HG03066 (cell line): ENCODE measurements at regions not wholly inside any gene's neighbourhood (a gene's known extent, or its start where the extent isn't known, plus 50 kb on each side); places are given as distances from the start of the nearest gene placed in this dataset.

Experiments
- ATAC-seq: cut with Tn5 transposase; IDR thresholded peaks from one replicate; pipeline ENCODE4 v1.9.1; 2021; ENCODE audit warnings: low read depth; ENCODE audit not compliant: unreplicated experiment

DNA sequence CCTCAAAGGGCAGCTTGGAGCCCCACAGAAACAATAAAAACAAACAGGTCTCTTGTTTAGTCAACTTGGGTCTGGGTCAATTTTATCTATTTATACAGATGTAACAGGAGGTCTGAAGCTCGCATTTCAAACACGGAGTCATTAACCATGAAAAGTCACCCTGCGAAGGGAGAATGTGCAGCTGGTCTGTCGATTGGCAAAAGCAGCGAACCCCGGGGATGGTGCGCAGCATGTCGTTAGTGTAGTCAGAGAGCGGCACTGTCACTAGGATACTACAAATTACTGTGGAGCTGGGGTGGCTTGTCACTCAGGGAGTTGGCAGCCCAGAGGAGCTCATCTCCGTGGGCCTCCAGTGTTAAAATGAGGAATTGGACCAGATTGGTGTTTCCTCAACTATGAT is 190.4 kb upstream of the ARG1 start:
- no peak for ATAC-seq

DNA sequence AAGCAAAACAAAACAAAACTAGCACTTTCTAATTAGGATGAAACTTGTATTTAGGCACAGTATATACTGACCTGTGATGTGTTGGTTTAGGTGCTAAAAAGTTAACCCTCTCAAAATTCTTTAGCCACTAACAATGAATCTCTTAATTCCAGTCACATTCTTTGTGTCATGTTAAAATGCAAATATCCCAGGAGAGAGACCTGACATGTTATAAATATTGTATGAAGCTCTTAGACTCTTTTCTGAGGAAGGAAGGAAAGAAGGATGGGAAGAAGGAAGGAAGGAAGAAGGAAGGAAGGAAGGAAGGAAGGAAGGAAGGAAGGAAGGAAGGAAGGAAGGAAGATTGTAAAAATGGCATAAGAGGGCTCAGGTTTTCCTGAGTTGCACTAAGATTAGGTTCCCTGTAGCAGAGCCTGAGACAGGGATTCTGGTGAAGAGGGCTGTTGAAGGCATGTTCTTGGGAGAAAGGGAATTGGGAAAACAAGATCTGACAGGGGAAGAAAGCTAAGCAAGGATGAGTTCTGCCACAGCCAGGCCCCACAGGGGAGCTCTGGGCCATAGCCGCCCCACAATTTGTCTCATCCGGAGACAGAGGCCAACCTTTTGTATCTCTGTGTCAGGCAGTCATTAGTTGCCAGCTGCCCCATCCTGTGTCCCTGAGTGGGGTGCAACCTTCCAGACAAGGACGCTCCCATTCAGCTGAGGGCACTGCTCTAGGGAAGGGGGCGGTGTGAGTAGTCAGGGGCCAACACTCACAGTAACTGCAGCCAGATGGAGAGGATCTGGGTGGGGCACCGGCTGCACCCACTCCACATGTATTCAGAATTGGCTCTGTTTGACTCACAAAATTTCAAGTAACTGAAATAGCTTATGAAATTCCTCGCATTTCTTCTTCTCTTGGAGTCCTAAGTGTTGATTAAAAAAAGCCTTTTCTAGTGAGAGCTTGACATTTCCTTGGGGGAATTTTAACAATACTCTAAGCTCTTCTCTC is 189.3 kb upstream of the ARG1 start:
- ATAC-seq, result no peak

DNA sequence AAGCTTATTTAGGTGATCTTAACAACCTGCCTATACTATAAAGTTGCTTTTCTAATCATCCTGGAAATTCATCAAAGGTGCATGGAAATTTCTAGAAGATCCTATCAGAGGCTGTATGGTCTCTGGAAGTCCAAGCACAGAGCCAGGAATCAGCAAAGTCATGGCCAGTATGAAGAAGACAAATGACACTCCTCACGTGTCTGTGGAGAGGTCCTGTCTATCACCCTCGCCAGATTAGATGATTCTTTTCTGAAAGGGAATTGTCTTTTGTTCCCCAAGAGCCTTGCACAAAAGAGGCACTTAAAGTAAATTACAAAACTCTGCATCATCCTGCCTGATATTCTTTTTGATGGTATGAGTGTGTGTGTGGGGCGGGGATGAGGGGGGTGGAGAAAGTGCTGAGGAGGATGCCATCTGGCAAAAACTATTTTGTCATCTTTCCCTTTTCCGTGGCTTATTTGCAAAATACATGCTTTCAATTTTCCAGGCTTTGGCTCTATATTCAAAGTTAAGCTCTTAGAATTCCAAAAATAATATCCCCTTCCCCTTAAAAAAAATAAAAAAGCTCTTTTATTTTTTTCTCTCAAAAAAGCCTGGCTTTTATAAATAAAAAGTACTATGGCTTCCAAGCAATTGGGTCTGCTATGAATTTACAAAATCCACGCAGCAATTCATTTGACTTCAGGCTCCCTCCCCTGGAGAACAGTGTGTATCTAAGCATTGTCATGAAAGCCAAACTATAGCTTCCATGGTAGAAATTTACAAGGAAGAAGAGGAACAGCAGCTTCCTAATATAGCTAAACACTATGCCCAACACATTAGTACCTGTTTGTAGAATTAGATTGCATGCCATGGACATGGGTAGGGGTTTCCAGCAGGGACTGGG is 185.2 kb upstream of the ARG1 start:
- ATAC-seq, result no peak

DNA sequence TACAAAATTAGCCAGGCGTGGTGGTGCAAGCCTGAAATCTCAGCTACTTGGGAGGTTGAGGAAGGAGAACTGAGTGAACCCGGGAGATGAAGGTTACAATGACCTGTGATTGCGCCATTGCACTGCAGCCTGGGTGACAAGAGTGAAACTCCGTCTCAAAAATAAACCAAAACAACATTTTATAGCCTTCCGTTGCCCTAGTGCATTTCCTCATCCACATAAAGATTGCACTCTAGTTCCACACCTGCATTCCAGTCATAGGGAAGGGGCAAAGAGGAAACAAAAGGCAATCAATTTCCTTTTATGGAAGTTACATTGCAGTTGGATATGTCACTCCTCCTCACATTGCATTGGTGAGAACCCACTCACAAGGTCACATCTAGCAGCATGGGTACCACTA is 182.7 kb upstream of the ARG1 start:
- no peak for ATAC-seq

DNA sequence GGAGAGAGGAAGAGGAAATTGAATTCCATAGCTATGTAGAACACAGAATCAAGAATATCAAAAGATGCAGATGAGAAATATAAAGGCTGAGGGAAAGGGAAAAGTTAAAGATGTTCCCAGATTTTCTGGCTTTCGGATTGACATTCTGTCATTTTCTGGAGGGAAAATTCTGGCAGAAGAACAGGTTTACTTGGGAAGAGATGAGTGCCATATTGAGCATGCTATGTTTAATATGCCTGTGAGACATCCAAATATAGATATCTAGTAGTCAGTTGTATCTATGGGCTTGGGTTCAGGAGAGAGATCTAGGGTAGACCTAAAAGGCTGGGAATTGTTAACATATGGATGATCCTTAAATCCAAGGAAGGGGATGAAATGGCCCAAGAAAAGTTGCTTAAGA is 181.9 kb upstream of the ARG1 start:
- no peak for ATAC-seq

DNA sequence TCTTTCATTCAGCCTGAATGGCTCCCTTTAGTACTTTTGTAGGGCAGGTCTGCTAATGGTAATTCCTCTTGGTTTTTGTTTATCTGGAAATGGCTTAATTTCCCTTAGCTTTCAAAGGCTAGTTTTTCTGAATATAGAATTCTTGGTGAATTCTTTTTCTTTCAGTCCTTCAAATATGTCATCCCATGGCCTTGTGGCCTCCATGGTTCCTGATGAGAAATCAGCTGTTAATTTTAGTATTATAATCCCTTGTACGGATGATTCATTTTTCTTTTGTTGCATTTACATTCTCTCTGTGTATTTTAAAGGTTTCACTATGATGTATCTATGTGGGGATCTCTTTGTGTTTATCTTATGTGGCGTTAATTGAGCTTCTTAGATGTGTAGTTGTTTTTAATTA is 179.6 kb upstream of the ARG1 start:
- ATAC-seq, result no peak

DNA sequence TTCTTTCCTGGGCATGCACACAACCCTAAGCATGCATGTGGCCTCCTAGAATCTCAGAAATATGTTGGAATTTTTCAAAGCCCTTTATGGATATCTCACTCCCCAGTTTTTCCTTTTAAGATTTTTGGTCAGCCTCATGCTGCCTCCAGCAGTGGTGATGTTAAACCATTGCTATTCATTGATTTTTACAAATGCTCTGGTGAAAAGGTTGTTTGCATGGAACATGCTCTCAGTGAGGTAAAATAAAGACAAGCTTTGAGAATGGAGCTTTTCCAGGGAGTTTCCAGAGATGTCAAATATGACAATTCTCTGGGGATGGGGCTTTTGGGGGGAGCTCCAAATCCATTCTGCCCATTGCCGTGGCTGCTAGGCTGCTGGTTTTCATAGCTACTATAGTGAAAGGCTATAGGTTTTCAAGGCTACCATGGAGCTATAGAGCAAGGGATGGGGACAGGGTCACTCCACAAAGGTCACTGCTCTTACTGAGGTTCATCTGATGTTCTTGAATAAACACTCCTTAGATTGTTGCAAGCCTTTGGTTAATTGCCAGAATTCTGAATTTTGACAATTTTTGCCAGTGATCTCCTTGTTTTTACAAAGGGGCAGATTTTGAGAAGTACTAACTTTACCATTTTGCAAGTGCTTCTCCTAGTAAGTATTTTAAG is 178.1 kb upstream of the ARG1 start:
- no peak for ATAC-seq

DNA sequence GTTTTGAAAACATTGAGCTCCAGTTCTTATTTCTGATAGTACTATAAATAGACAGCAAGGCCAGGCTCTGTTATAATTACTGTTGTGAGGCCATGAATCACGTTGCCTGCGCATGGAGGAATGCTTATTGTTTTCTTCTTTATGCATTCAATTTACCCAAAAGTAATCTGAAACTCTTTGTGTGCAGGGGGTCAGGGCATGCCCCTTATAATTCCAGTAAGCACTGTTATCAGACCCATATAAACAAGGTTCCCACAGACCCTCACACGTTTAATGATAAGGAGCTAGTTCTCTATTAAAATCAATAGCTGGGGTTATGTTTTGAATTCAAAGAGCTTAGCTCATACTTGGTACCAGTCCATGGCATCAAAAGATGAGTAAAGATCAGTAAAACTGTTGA is 174.8 kb upstream of the ARG1 start:
- no peak for ATAC-seq

DNA sequence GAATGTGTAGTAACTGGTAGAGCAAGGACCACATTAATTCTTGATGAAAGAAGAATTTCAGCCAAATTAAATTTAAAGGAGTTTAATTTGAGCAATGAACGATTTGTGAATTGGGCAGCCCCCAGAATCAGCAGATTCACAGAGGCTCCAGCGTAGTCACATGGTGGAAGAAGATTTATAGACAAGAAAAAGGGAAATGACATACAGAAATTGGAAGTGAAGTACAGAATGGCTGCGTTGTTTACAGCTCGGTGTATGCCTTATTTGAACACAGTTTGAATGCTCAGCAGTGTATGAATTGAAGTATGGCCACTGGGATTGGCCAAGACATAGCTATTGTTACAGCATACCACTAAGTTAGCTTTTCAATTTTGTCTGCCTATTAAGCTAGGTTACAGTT is 173.6 kb upstream of the ARG1 start:
- ATAC-seq, result no peak

DNA sequence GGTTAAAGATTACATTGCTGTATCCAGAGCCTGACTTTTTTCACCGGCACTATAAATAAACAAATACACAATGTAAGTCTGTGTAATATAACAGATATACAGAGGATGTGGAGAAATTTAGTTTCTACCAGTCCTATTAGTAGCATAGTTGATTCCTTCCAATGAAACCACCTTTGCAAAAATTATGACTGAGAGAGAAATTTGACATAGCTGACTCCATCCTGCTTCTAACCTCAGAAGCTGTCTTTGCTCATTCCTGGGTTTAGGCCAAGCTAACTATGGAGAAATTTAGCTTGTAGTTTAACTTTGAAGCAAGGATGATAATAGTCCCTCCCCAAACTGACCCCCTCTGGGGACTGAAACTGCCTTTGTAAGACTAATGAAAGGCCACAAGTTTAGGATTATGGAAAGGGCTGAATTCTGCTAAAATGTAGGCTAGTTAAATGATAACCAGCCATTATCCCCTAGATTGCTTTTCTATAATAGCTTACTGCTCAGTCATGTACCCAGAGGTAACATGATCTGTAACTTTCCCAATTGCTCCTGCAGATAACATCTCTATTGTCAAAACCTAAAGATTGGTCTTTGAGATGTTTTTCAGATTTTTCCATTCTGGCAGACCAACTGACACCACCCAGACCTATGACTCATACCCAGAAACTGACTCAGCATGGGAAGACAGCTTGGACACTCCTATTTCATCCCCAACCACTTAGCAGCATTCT is 172.8 kb upstream of the ARG1 start:
- ATAC-seq, result no peak

DNA sequence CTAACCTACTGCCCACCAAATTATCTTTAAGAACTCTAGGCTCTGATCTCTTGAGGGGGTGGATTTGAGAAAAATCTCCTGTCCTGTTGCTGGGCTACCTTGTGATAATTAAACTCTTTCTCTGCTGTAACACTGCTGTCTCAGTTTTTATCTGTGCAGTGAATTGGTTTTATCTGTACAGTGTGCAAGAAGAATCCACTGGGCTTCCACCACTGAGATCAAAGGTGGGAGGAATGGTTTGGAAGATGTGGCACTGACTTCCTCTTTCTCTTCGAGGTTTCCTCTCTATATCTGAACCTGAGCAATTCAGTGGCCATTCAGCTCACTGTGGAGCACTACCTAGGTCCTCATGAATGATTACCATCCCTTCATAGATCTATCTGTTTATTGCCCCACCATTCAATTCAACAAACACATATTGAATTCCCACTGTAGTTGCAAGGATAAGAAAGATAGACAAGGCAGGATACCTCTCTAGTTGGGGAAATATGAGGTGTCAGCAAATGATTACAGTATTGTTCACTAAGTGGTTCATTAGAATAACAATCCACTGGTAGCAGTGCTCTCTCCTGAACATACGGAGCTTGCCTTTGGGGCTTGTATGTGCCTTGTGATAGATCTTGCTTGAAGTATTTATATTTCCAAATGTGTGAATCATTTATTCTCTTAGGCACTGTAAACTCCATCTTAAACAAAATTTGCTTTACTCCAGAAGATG is 172.1 kb upstream of the ARG1 start:
- no peak for ATAC-seq

DNA sequence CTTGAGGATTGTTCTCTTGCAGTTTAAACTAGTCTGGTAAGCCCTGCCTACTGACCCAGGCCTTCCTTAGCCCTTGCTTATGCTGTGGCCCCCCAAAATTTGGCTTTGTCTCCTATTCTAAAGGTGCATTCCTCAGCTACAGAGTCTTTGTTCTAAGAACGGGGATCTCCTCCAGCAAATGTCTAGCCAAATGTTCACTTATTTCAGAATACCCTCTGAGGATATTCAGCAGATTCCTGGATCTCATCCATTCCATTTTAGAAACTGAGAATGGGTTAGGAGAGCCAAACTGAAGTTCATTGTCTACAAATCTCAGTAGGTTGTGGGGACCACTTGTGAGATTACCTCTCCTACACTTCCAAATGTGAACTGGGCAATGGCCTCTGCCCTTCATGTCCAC is 164.2 kb upstream of the ARG1 start:
- ATAC-seq, result no peak

DNA sequence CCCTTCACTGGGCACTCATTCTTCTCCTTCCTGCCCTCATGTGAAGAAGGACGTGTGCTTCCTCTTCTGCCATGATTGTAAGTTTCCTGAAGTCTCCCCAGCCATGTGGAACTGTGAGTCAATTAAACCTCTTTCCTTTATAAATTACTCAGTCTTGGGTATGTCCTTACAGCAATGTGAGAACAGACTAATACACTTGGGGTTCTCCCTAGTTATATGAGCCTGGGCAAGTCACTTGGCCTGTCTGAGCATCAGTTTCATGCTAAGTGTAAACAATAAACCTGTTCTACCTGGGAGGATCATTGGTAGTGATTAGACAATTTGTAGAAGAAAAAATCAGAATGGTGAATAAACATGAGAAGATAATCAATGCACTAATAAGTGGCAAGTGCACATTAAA is 162.2 kb upstream of the ARG1 start:
- no peak for ATAC-seq

DNA sequence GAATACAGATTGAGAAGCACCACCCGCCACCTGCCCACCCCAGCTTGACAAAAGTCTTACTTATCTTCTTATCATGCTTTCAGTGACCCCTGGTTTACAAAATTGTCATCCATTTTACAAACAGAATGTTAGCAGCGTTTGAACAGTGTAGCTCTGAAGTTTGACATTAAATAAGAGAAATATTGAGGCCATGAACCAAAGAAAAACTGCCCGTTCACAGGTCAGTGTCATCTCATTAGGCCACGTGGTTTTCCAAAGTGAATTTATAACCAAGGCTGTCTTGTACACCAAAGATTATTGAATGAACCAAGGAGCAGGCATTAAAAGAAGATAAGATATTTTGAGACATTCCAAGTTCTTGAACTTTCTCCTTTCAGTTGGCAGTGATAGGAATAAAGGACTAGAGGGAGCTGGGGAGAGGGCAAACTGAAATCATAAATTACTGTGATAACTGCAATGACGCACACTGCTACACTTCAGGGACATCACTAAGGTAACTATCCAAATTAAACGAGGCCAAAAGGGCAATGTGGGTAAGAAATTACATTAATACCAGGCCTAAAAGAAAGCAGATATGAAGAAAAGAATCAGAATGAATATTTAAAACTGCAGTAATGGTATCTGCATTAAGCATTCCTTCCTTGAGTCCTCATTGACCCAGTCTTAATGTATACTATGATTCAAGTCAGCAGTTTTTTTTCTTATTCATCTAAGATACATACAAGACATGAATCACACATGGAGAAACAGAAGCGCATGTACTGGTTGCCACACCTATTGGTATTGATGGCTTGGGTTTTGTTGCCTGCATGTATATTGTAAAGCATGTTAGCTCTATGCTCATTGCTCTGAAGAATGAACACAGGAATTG is 159.8 kb upstream of the ARG1 start:
- ATAC-seq, result no peak

DNA sequence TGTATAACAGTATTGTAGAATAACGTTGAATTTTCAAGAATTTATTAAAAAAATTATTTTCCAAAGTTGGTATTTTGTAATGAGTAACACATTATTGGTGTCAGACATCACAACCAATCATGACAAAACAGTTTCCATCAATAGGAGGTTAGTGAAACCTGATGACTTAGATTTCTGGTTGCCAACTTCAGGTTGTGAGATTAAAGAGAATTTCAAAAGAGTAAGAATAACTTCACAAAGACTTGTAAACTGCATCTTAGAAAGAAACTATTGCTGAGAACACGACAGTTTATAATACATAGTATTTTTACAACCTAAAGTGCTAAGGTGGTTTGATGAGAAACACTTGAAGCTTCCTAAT is 159.2 kb upstream of the ARG1 start:
- ATAC-seq, result no peak

DNA sequence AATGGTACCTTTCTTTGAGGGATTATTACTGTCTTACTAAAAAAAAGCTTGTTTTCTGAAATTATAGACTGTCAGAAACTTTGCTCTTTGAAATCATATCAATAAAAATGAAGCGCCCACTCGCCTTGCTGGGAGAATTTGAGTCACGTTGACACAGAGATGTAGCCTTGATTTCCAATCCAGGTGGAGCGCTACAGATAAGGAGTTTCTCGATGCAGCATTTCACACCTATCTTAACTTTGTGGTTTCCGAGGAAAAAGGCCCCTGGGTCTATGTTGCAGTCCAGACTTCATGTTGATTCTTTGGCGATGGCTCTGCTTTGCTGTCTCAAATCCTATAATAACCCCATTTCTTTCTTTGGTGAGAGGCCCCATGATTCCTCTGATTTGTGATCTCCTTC is 158.1 kb upstream of the ARG1 start:
- no peak for ATAC-seq

DNA sequence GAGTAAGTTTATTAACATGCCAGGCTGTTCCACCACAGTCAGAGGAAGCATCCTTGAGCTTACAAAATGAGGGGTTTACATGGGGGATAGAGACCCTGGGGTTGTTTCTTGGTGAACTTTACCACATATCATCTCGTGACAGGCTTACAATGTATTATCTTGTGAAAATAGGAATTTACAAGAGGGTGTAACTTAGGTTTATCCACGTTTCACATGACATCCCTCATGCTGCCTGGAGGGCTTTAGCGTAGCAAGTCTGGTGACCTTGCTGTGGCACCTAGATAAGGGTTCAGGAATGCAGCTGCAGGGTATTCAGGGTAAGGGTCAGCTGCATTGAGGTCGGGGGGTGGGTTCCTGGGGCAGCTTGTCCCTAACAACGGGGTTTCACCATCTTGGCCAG is 154.6 kb upstream of the ARG1 start:
- ATAC-seq, result no peak

DNA sequence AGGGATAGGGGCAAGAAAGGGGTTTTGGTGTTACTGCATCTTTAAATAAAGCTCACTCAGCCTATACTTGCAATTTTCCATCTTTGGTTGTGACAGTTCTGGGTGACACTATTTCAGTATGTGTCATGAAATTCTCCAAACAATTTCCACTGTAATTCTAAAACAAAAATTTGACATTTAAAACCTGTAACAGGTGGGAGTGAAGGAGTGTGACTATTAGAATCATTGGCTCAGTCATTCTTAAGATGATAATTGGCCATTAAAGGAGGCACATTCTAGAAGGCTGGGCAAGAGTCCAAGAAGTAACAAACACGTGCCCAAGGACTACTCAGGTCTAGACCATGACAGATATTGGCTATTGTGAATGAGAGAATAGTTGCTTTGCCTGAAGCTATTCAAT is 153.3 kb upstream of the ARG1 start:
- no peak for ATAC-seq

DNA sequence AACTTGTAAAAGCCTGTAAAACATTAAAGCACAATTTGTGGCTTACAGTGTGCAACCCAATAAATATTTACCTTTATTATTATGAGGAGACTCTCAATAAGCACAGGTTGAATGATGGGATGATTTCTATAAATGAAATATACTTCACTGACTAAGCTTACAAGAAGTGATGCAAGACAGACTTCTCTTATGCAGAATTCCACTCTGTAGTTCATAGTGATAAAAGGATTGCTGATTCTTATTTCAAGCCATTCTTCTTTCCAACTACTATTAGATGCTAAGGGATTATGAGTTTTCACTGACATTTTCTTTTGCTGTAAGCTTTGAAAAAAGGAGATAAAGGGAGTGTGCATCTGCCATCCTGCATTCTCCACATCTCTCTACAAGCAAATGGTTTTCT is 149.0 kb upstream of the ARG1 start:
- ATAC-seq, result no peak
